DOHH2 (cell line): ENCODE measurements at regions not wholly inside any gene's neighbourhood (a gene's known extent, or its start where the extent isn't known, plus 50 kb on each side); places are given as distances from the start of the nearest gene placed in this dataset.

Experiments
- CTCF ChIP-seq: fragments of 200-600 bp; sonication (generic); IDR thresholded peaks from one replicate; pipeline ENCODE4 v1.5.1; 2014; ENCODE audit warnings: antibody characterized with exemption, mild to moderate bottlenecking, low read depth, low read length; ENCODE audit not compliant: poor library complexity, severe bottlenecking
- EZH2phosphoT487 ChIP-seq: fragments of 200-600 bp; sonication (generic); IDR thresholded peaks from 2 replicates; pipeline ENCODE4 v1.6.1; 2017; ENCODE audit warnings: borderline replicate concordance, mild to moderate bottlenecking, antibody characterized with exemption, low read length, moderate library complexity, mixed read lengths

DNA sequence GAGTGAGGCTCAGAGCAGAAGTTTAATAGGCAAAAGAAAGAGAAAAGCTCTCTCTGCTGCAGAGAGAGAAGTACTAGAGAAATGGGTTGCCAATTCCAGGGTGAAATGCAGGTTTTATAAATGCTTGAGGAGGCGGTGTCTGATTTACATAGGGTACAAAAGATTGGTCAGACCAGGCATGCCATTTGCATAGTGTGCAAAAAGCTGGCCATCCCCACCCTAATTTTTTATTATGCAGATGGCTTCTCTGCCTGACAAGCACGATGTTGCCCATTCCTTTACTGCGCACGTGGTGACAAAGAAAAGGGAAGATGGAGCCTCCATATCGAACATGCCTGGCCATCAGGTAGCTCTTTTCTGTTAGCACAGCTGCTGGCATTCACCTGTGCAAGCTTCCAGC lies 209.3 kb upstream of the PPFIA2 start:
- TF ChIP-seq CTCF, result no peak
- no peak for TF ChIP-seq EZH2phosphoT487
